ENCODE measurements at regions not wholly inside any gene's neighbourhood (a gene's known extent, or its start where the extent isn't known, plus 50 kb on each side); places are given as distances from the start of the nearest gene placed in this dataset.

- no peak for DNase-seq (ENCODE audit: low read depth)
Measured at GRCh38 chr18:39749154-39749553, 2183.6 kb upstream of the CELF4 start.

GRCh38 chr18:39748727-39749126 is 2183.1 kb upstream of the CELF4 start:
- no peak for DNase-seq (ENCODE audit: low read depth)

GRCh38 chr18:39746201-39746600 is 2180.6 kb upstream of the CELF4 start:
- no peak for DNase-seq (ENCODE audit: low read depth)

- DNase-seq (ENCODE audit: low read depth) = no peak
Measured at GRCh38 chr18:39743463-39743862, 2177.9 kb upstream of the CELF4 start.

GRCh38 chr18:39741755-39742466 is 2176.3 kb upstream of the CELF4 start:
- DNase-seq (ENCODE audit: low read depth) = no peak

GRCh38 chr18:39737869-39738268 is 2172.3 kb upstream of the CELF4 start:
- no peak for DNase-seq (ENCODE audit: low read depth)

GRCh38 chr18:39732918-39733317 is 2167.3 kb upstream of the CELF4 start:
- DNase-seq (ENCODE audit: low read depth) = no peak

- DNase-seq (ENCODE audit: low read depth) = no peak
Measured at GRCh38 chr18:39730606-39731005, 2165.0 kb upstream of the CELF4 start.

- DNase-seq (ENCODE audit: low read depth) = no peak
Measured at GRCh38 chr18:39724652-39725051, 2159.1 kb upstream of the CELF4 start.

GRCh38 chr18:39721712-39722111 is 2156.1 kb upstream of the CELF4 start:
- no peak for DNase-seq (ENCODE audit: low read depth)

GRCh38 chr18:39713961-39714360 is 2148.4 kb upstream of the CELF4 start:
- no peak for DNase-seq (ENCODE audit: low read depth)

GRCh38 chr18:39711701-39712100 is 2146.1 kb upstream of the CELF4 start:
- no peak for DNase-seq (ENCODE audit: low read depth)

- no peak for DNase-seq (ENCODE audit: low read depth)
Measured at GRCh38 chr18:39705362-39705761, 2139.8 kb upstream of the CELF4 start.

- no peak for DNase-seq (ENCODE audit: low read depth)
Measured at GRCh38 chr18:39702888-39703287, 2137.3 kb upstream of the CELF4 start.

GRCh38 chr18:39701839-39702238 is 2136.2 kb upstream of the CELF4 start:
- DNase-seq (ENCODE audit: low read depth) = no peak

GRCh38 chr18:39701055-39701783 is 2135.6 kb upstream of the CELF4 start:
- DNase-seq (ENCODE audit: low read depth) = no peak

GRCh38 chr18:39699340-39699964 is 2133.9 kb upstream of the CELF4 start:
- no peak for DNase-seq (ENCODE audit: low read depth)

- DNase-seq (ENCODE audit: low read depth) = no peak
Measured at GRCh38 chr18:39698436-39698835, 2132.8 kb upstream of the CELF4 start.

GRCh38 chr18:39693359-39693758 is 2127.8 kb upstream of the CELF4 start:
- no peak for DNase-seq (ENCODE audit: low read depth)

GRCh38 chr18:39692367-39693015 is 2126.9 kb upstream of the CELF4 start:
- DNase-seq (ENCODE audit: low read depth) = no peak

GRCh38 chr18:39685303-39685902 is 2119.8 kb upstream of the CELF4 start:
- no peak for DNase-seq (ENCODE audit: low read depth)

GRCh38 chr18:39681061-39681460 is 2115.5 kb upstream of the CELF4 start:
- DNase-seq (ENCODE audit: low read depth) = no peak
